HepG2 (cell line): ENCODE measurements at regions not wholly inside any gene's neighbourhood (a gene's known extent, or its start where the extent isn't known, plus 50 kb on each side); places are given as distances from the start of the nearest gene placed in this dataset.
A peak's percentile ranks its signal among the peaks of the same experiment; 100 is the strongest.

Experiments
- ARNT ChIP-seq: fragments of 450-650 bp; IDR thresholded peaks from 2 replicates; pipeline ENCODE4 v1.6.1; 2017
- ATF7 ChIP-seq, 2 experiments: fragments of 450-650 bp in 1 of 2; sonication (generic) in 1 of 2; formaldehyde crosslinking in 1 of 2; IDR thresholded peaks; 2 replicates each; pipeline versions ENCODE4 v1.4.0 to v1.6.1; 2016 to 2020; ENCODE audit warnings: antibody characterized with exemption in 1 of 2, mild to moderate bottlenecking in 1 of 2, missing genetic modification reagents in 1 of 2
- ATM ChIP-seq: fragments of 450-650 bp; IDR thresholded peaks from 2 replicates; pipeline ENCODE4 v1.7.1; 2017; ENCODE audit warnings: mild to moderate bottlenecking, borderline replicate concordance
- E2F5 ChIP-seq: sonication (generic); formaldehyde crosslinking; conservative IDR thresholded peaks from 2 replicates; pipeline ENCODE4 v1.4.0; 2020; ENCODE audit warnings: missing genetic modification reagents
- FOXA1 ChIP-seq, 2 experiments: fragments of 450-650 bp in 1 of 2; sonication (generic) in 1 of 2; formaldehyde crosslinking in 1 of 2; IDR thresholded peaks; 2 replicates each; pipeline versions ENCODE4 v1.4.0 to v1.6.1; 2016 to 2020; ENCODE audit warnings: missing genetic modification reagents in 1 of 2
- HES4 ChIP-seq: sonication (generic); formaldehyde crosslinking; IDR thresholded peaks from 2 replicates; pipeline ENCODE4 v1.9.0; 2021; ENCODE audit warnings: mild to moderate bottlenecking, missing genetic modification reagents, borderline replicate concordance
- KDM1A ChIP-seq: IDR thresholded peaks from 2 replicates; pipeline ENCODE4 v1.6.1; 2016; ENCODE audit warnings: missing compliant biosample characterization
- MAFF ChIP-seq: IDR thresholded peaks from 2 replicates; pipeline ENCODE4 v1.6.1; 2011; ENCODE audit warnings: low read depth, low read length, improper control_type of control experiment
- MYC ChIP-seq: sonication (generic); formaldehyde crosslinking; IDR thresholded peaks from 2 replicates; pipeline ENCODE4 v1.9.0; 2021; ENCODE audit warnings: missing genetic modification reagents, borderline replicate concordance
- NCOR1 ChIP-seq: fragments of 200-600 bp; sonication (generic); IDR thresholded peaks from 2 replicates; pipeline ENCODE4 v1.7.0; 2017; ENCODE audit warnings: antibody characterized with exemption, low read length, borderline replicate concordance
- NR0B2 ChIP-seq: sonication (generic); formaldehyde crosslinking; IDR thresholded peaks from 2 replicates; pipeline ENCODE4 v1.4.0; 2020; ENCODE audit warnings: mild to moderate bottlenecking, missing genetic modification reagents
- RAD51 ChIP-seq: fragments of 450-650 bp; IDR thresholded peaks from 2 replicates; pipeline ENCODE4 v1.6.1; 2016; ENCODE audit warnings: borderline replicate concordance
- RBM39 ChIP-seq: fragments of 200-400 bp; formaldehyde crosslinking; IDR thresholded peaks from one replicate; pipeline ENCODE4 v1.6.1; 2018; ENCODE audit warnings: antibody characterized with exemption, mild to moderate bottlenecking, low read depth, low read length; ENCODE audit not compliant: poor library complexity, severe bottlenecking
- SAP130 ChIP-seq: IDR thresholded peaks from 2 replicates; pipeline ENCODE4 v1.6.1; 2016; ENCODE audit warnings: low read depth
- SNAPC2 ChIP-seq: sonication (generic); formaldehyde crosslinking; IDR thresholded peaks from 2 replicates; pipeline ENCODE4 v1.8.1; 2022; ENCODE audit warnings: mild to moderate bottlenecking, missing genetic modification reagents
- SNAPC5 ChIP-seq: sonication (generic); formaldehyde crosslinking; IDR thresholded peaks from 2 replicates; pipeline ENCODE4 v1.8.1; 2023; ENCODE audit warnings: mild to moderate bottlenecking, missing genetic modification reagents, borderline replicate concordance
- SNRNP70 ChIP-seq: fragments of 200-400 bp; formaldehyde crosslinking; IDR thresholded peaks from 2 replicates; pipeline ENCODE4 v1.6.1; 2017; ENCODE audit warnings: mild to moderate bottlenecking, low read depth, low read length, moderate library complexity
- SOX13 ChIP-seq, 3 experiments: fragments of 450-650 bp in 1 of 3; sonication (generic) in 1 of 3; formaldehyde crosslinking in 1 of 3; IDR thresholded peaks in 2 of 3; conservative IDR thresholded peaks in 1 of 3; 2 replicates each; pipeline versions ENCODE4 v1.5.0 to v1.6.1; 2016 to 2020; ENCODE audit warnings: antibody characterized with exemption in 1 of 3, mild to moderate bottlenecking in 1 of 3, missing compliant biosample characterization in 1 of 3, missing genetic modification reagents in 1 of 3, moderate library complexity in 1 of 3
- STAG1 ChIP-seq: sonication (generic); formaldehyde crosslinking; IDR thresholded peaks from 2 replicates; pipeline ENCODE4 v1.4.0; 2020; ENCODE audit warnings: missing genetic modification reagents
- ZFX ChIP-seq: sonication (generic); formaldehyde crosslinking; IDR thresholded peaks from 2 replicates; pipeline ENCODE4 v1.4.0; 2020; ENCODE audit warnings: mild to moderate bottlenecking, low read depth, missing genetic modification reagents, moderate library complexity
- ZNF20 ChIP-seq: sonication (generic); formaldehyde crosslinking; IDR thresholded peaks from 2 replicates; pipeline ENCODE4 v1.4.0; 2020; ENCODE audit warnings: mild to moderate bottlenecking, moderate library complexity, missing genetic modification reagents
- ZNF331 ChIP-seq: sonication (generic); formaldehyde crosslinking; IDR thresholded peaks from 2 replicates; pipeline ENCODE4 v1.4.0; 2020; ENCODE audit warnings: missing genetic modification reagents
- ZNF337 ChIP-seq: sonication (generic); formaldehyde crosslinking; IDR thresholded peaks from 2 replicates; pipeline ENCODE4 v1.5.1; 2020; ENCODE audit warnings: missing genetic modification reagents, low read depth, mild to moderate bottlenecking, borderline replicate concordance
- ZNF430 ChIP-seq: sonication (generic); formaldehyde crosslinking; IDR thresholded peaks from 2 replicates; pipeline ENCODE4 v1.9.0; 2021; ENCODE audit warnings: mild to moderate bottlenecking, missing genetic modification reagents
- ZNF788 ChIP-seq: sonication (generic); formaldehyde crosslinking; IDR thresholded peaks from 2 replicates; pipeline ENCODE4 v1.5.0; 2020; ENCODE audit warnings: mild to moderate bottlenecking, missing genetic modification reagents, borderline replicate concordance
- ZNF792 ChIP-seq: IDR thresholded peaks from 2 replicates; pipeline ENCODE4 v1.6.1; 2016
- ZSCAN21 ChIP-seq: sonication (generic); formaldehyde crosslinking; IDR thresholded peaks from 2 replicates; pipeline ENCODE4 v1.8.0; 2022; ENCODE audit warnings: mild to moderate bottlenecking, missing genetic modification reagents, moderate library complexity, borderline replicate concordance
- TF ChIP-seq, protein P1 (sequence below): sonication (generic); formaldehyde crosslinking; IDR thresholded peaks from 2 replicates; pipeline ENCODE4 v1.8.0; 2022; ENCODE audit warnings: missing genetic modification reagents, mild to moderate bottlenecking, borderline replicate concordance

GRCh38 chr6:109236115-109237076 lies 141.1 kb downstream of the CEP57L1 start (continued):
- TF ChIP-seq, protein P1, sequence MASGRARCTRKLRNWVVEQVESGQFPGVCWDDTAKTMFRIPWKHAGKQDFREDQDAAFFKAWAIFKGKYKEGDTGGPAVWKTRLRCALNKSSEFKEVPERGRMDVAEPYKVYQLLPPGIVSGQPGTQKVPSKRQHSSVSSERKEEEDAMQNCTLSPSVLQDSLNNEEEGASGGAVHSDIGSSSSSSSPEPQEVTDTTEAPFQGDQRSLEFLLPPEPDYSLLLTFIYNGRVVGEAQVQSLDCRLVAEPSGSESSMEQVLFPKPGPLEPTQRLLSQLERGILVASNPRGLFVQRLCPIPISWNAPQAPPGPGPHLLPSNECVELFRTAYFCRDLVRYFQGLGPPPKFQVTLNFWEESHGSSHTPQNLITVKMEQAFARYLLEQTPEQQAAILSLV (CRISPR knock-in tag): no peak
- TF ChIP-seq ATM: no peak
- peak; percentile 53 for TF ChIP-seq SAP130
- TF ChIP-seq ZNF792: 0 out of 2 replicates have a peak, but pooled peaks have one; percentile 27
- TF ChIP-seq ZNF788 (CRISPR knock-in tag): no peak
- peak; percentile 31; the same call in 1 of the 2 replicates for TF ChIP-seq MYC (CRISPR knock-in tag)
- TF ChIP-seq FOXA1 (IDR thresholded peaks at IDR 0.05): no peak
- peak; percentile 58 for TF ChIP-seq FOXA1 (CRISPR knock-in tag; IDR thresholded peaks at IDR 0.05)
- TF ChIP-seq ZFX (CRISPR knock-in tag): peak; percentile 48; the same call in 1 of the 2 replicates
- TF ChIP-seq ARNT: no peak
- TF ChIP-seq HES4 (CRISPR knock-in tag): no peak
- TF ChIP-seq ZNF20 (CRISPR knock-in tag): no peak
- TF ChIP-seq MAFF: no peak
- TF ChIP-seq KDM1A (CRISPR knock-in tag): no peak
- TF ChIP-seq ZSCAN21: no peak
- TF ChIP-seq STAG1 (CRISPR knock-in tag): peak; percentile 82
- no peak for TF ChIP-seq NCOR1
- no peak for TF ChIP-seq E2F5 (CRISPR knock-in tag)
- TF ChIP-seq SNAPC5 (CRISPR knock-in tag): no peak
- no peak for TF ChIP-seq SNAPC2 (CRISPR knock-in tag)
- TF ChIP-seq ZNF430 (CRISPR knock-in tag): no peak
- TF ChIP-seq SNRNP70: no peak
- TF ChIP-seq ZNF331 (CRISPR knock-in tag): 0 out of 2 replicates have a peak, but pooled peaks have one; percentile 38
- no peak for TF ChIP-seq SOX13 (IDR thresholded peaks at IDR 0.05)
- no peak for TF ChIP-seq SOX13 (CRISPR knock-in tag; conservative IDR thresholded peaks at IDR 0.05 in 1 of 2, IDR thresholded peaks at IDR 0.05 in 1 of 2)
- no peak for TF ChIP-seq NR0B2
- TF ChIP-seq ATF7 (IDR thresholded peaks at IDR 0.05): no peak
- no peak for TF ChIP-seq ATF7 (CRISPR knock-in tag; IDR thresholded peaks at IDR 0.05)
- no peak for TF ChIP-seq RBM39
- TF ChIP-seq ZNF337 (CRISPR knock-in tag): no peak
- TF ChIP-seq RAD51: no peak
